ENCODE measurements at regions not wholly inside any gene's neighbourhood (a gene's known extent, or its start where the extent isn't known, plus 50 kb on each side); places are given as distances from the start of the nearest gene placed in this dataset.

DNA sequence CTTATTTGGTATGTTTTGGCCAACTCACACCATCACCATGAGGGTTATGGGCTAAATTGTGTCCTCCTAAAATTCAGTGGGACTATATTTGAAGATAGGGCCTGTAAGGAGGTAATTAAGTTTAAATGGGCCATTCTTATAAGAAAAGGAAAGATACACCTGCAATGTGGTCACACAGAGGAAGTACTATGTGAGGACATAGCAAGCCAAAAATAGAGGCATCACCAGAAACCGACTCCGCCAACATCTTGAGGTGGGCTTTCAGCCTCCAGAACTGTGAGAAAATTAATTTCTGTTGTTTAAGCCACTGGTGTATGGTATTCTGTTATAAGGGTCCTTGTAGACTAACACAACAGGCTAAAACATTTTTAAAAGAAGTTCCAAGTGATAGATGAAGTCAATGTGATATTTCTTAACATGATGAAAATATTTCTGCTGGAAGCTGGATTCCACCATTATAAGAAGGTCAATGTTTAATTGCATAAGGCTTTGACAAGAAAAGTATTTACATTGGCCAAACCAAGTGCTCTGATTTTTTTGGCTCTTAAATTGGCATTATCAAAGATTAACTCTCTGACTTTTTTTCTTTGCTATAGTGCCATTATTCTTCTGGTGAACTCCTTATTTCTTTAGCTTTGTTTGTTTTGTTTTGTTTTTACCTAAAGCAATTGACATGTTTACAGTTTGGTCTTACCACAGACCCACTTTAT, 540.9 kb downstream of the PPARGC1A start:
- no peak for ATAC-seq (ENCODE audit: low read depth)
- H2AFZ ChIP-seq (ENCODE audit: insufficient read depth, low read depth, low read length, poor library complexity, severe bottlenecking): no peak overlapping the region
- H3K9ac ChIP-seq (ENCODE audit: low read length): no peak overlapping the region
- Mint-ChIP-seq H3K9me3 (ENCODE audit: insufficient read depth) (no peaks in the 10 kb centered on the region), H3K27ac (no peak overlapping the region), H3K4me1 (no peaks in the 10 kb centered on the region), H3K27me3 (no peaks in the 10 kb centered on the region), H3K4me3 (no peak overlapping the region)
- no peaks in the 10 kb centered on the region for H3K79me2 ChIP-seq (ENCODE audit: control insufficient read depth, insufficient read depth, low read length)
- DNase-seq: no peak
- no peak overlapping the region for H3K27ac ChIP-seq (ENCODE audit: low read length in 2 of 2)
- CTCF ChIA-PET: no interaction called here
- no peaks in the 10 kb centered on the region for H3K9me3 ChIP-seq (ENCODE audit: control extremely low read depth in 1 of 3, control insufficient read depth in 2 of 3, insufficient read depth in 1 of 3, low read length in 2 of 3)
- H3K27me3 ChIP-seq (replicated peaks in 1 of 4; ENCODE audit: control extremely low read depth in 1 of 4, control insufficient read depth in 3 of 4, insufficient read depth in 4 of 4, low read length in 3 of 4): no peaks in the 10 kb centered on the region
- H3K4me3 ChIP-seq (ENCODE audit: control extremely low read depth in 1 of 5, extremely low read depth in 1 of 5, insufficient read depth in 1 of 5, low read depth in 2 of 5, low read length in 4 of 5): no peak overlapping the region
- no peaks in the 10 kb centered on the region for H3K36me3 ChIP-seq (replicated peaks in 1 of 2; ENCODE audit: control extremely low read depth in 1 of 2, control insufficient read depth in 1 of 2, extremely low read depth in 1 of 2, insufficient read depth in 2 of 2, low read length in 1 of 2)
- H3K4me2 ChIP-seq (replicated peaks; ENCODE audit: low read depth, low read length, poor library complexity, severe bottlenecking): no peak overlapping the region
- no CpG with 5 or more reads among the region's 2 CpGs for WGBS (ENCODE audit: insufficient coverage)
- POLR2A ChIA-PET: no interaction called here
- intact Hi-C loops (cut with micrococcal nuclease): no loop called here
- no peaks in the 10 kb centered on the region for H3K4me1 ChIP-seq (ENCODE audit: control insufficient read depth in 2 of 2, insufficient read depth in 2 of 2, low read length in 2 of 2)
- TF ChIP-seq EZH2 (IDR thresholded peaks at IDR 0.05; ENCODE audit: borderline replicate concordance, insufficient read depth, low read depth, low read length, poor library complexity, severe bottlenecking): no peak
- no peak for TF ChIP-seq CTCF (IDR thresholded peaks at IDR 0.05)
- no peaks in the 10 kb centered on the region for H4K20me1 ChIP-seq (ENCODE audit: control insufficient read depth, insufficient read depth, low read length, poor library complexity, severe bottlenecking)

- Histone ChIP-seq H3K27me3 (replicated peaks in 1 of 4; ENCODE audit: control extremely low read depth in 1 of 4, control insufficient read depth in 3 of 4, insufficient read depth in 4 of 4, low read length in 3 of 4) (no peaks in the 10 kb centered on the region), H3K4me1 (ENCODE audit: control insufficient read depth in 2 of 2, insufficient read depth in 2 of 2, low read length in 2 of 2) (no peaks in the 10 kb centered on the region), H4K20me1 (ENCODE audit: control insufficient read depth, insufficient read depth, low read length, poor library complexity, severe bottlenecking) (no peaks in the 10 kb centered on the region), H3K4me3 (ENCODE audit: control extremely low read depth in 1 of 5, extremely low read depth in 1 of 5, insufficient read depth in 1 of 5, low read depth in 2 of 5, low read length in 4 of 5) (no peak overlapping the region), H3K36me3 (replicated peaks in 1 of 2; ENCODE audit: control extremely low read depth in 1 of 2, control insufficient read depth in 1 of 2, extremely low read depth in 1 of 2, insufficient read depth in 2 of 2, low read length in 1 of 2) (no peaks in the 10 kb centered on the region), H3K9me3 (ENCODE audit: control extremely low read depth in 1 of 3, control insufficient read depth in 2 of 3, insufficient read depth in 1 of 3, low read length in 2 of 3) (no peaks in the 10 kb centered on the region), H2AFZ (ENCODE audit: insufficient read depth, low read depth, low read length, poor library complexity, severe bottlenecking) (no peak overlapping the region), H3K4me2 (replicated peaks; ENCODE audit: low read depth, low read length, poor library complexity, severe bottlenecking) (no peak overlapping the region), H3K79me2 (ENCODE audit: control insufficient read depth, insufficient read depth, low read length) (no peaks in the 10 kb centered on the region), H3K9ac (ENCODE audit: low read length) (no peak overlapping the region), H3K27ac (ENCODE audit: low read length in 2 of 2) (no peak overlapping the region)
- Mint-ChIP-seq H3K4me3 (no peak overlapping the region), H3K27ac (no peak overlapping the region), H3K9me3 (ENCODE audit: insufficient read depth) (peaks cover 2% of the 10 kb centered on the region), H3K27me3 (no peaks in the 10 kb centered on the region), H3K4me1 (no peaks in the 10 kb centered on the region)
- ATAC-seq (ENCODE audit: low read depth) (no peak), DNase-seq (no peak)
- intact Hi-C loops (cut with micrococcal nuclease): no loop called here
- TF ChIP-seq EZH2 (IDR thresholded peaks at IDR 0.05; ENCODE audit: borderline replicate concordance, insufficient read depth, low read depth, low read length, poor library complexity, severe bottlenecking) (no peak), CTCF (IDR thresholded peaks at IDR 0.05) (no peak)
- WGBS (ENCODE audit: insufficient coverage): 80% methylated on average over 1 of the region's 2 CpGs
- ChIA-PET POLR2A (no interaction called here), CTCF (no interaction called here)
Measured at GRCh38 chr4:23337292-23337691, 552.6 kb downstream of the PPARGC1A start.
